WTC11 (cell line): ENCODE measurements at regions not wholly inside any gene's neighbourhood (a gene's known extent, or its start where the extent isn't known, plus 50 kb on each side); places are given as distances from the start of the nearest gene placed in this dataset.

Experiments
- ATAC-seq: fragments of 200-7000 bp; cut with Tn5 transposase; 2 replicates; pipeline ENCODE4 v1.10.0; 2021; ENCODE audit warnings: mild to moderate bottlenecking, moderate library complexity
- CTCF ChIA-PET: fragments of 300-600 bp; sonication (Branson Sonifier 250); formaldehyde crosslinking; loops from one replicate; lab custom pipeline; 2021; ENCODE audit warnings: antibody characterized with exemption; lab: Charles Lee
- POLR2A ChIA-PET: fragments of 350-600 bp; sonication (Branson Sonifier 250); formaldehyde crosslinking; loops from one replicate; lab custom pipeline; 2021; ENCODE audit warnings: antibody characterized with exemption; lab: Charles Lee
- DNase-seq: peaks from one replicate; pipeline ENCODE4 v3.0.0; 2021; ENCODE audit warnings: low spot score
- H3K27ac Mint-ChIP-seq: 2 replicates; pipeline ENCODE4 v1.8.0; 2021; ENCODE audit warnings: mixed read lengths
- H3K27me3 Mint-ChIP-seq: 2 replicates; pipeline ENCODE4 v1.8.0; 2021; ENCODE audit warnings: low read depth, mild to moderate bottlenecking, moderate library complexity, mixed read lengths
- H3K36me3 Mint-ChIP-seq: 2 replicates; pipeline ENCODE4 v1.8.0; 2021; ENCODE audit warnings: mixed read lengths
- H3K4me1 Mint-ChIP-seq: 2 replicates; pipeline ENCODE4 v1.8.0; 2022; ENCODE audit warnings: mixed read lengths
- H3K4me3 Mint-ChIP-seq: 2 replicates; pipeline ENCODE4 v1.8.0; 2021; ENCODE audit warnings: mild to moderate bottlenecking, moderate library complexity, mixed read lengths
- H3K9me3 Mint-ChIP-seq: 2 replicates; pipeline ENCODE4 v1.8.0; 2021; ENCODE audit warnings: mixed read lengths
- AFF4 ChIP-seq: sonication (generic); formaldehyde crosslinking; IDR thresholded peaks from 2 replicates; pipeline ENCODE4 v1.8.1; 2023; ENCODE audit warnings: mild to moderate bottlenecking, missing genetic modification reagents, borderline replicate concordance
- ARID4B ChIP-seq: sonication (generic); formaldehyde crosslinking; IDR thresholded peaks from 2 replicates; pipeline ENCODE4 v1.8.0; 2023; ENCODE audit warnings: missing genetic modification reagents, mild to moderate bottlenecking, borderline replicate concordance
- ATF2 ChIP-seq: sonication (generic); formaldehyde crosslinking; IDR thresholded peaks from 2 replicates; pipeline ENCODE4 v1.8.1; 2022; ENCODE audit warnings: low read depth, missing genetic modification reagents, borderline replicate concordance
- CTCF ChIP-seq: fragments of 200-600 bp; IDR thresholded peaks from 2 replicates; pipeline ENCODE4 v1.8.0; 2022; ENCODE audit warnings: antibody characterized with exemption
- ESRRA ChIP-seq: sonication (generic); formaldehyde crosslinking; IDR thresholded peaks from 2 replicates; pipeline ENCODE4 v1.8.1; 2022; ENCODE audit warnings: mild to moderate bottlenecking, missing genetic modification reagents, borderline replicate concordance
- IRF1 ChIP-seq: sonication (generic); formaldehyde crosslinking; IDR thresholded peaks from 2 replicates; pipeline ENCODE4 v1.8.0; 2023; ENCODE audit warnings: missing genetic modification reagents
- KAT7 ChIP-seq: sonication (generic); formaldehyde crosslinking; IDR thresholded peaks from 2 replicates; pipeline ENCODE4 v1.8.1; 2023; ENCODE audit warnings: missing genetic modification reagents, mild to moderate bottlenecking, borderline replicate concordance
- MYBL2 ChIP-seq: sonication (generic); formaldehyde crosslinking; IDR thresholded peaks from 2 replicates; pipeline ENCODE4 v1.8.1; 2023; ENCODE audit warnings: mild to moderate bottlenecking, moderate library complexity, missing genetic modification reagents
- NFATC4 ChIP-seq: fragments of 250-450 bp; sonication (Bioruptor Pico); IDR thresholded peaks from 2 replicates; pipeline ENCODE4 v1.9.0; 2021; ENCODE audit warnings: mild to moderate bottlenecking
- NFE2L1 ChIP-seq: sonication (generic); formaldehyde crosslinking; IDR thresholded peaks from 2 replicates; pipeline ENCODE4 v1.8.1; 2023; ENCODE audit warnings: missing genetic modification reagents
- NR1H2 ChIP-seq: sonication (generic); formaldehyde crosslinking; IDR thresholded peaks from 2 replicates; pipeline ENCODE4 v1.9.0; 2021; ENCODE audit warnings: mild to moderate bottlenecking, moderate library complexity, missing genetic modification reagents
- OVOL2 ChIP-seq: fragments of 250-450 bp; sonication (Bioruptor Pico); IDR thresholded peaks from 2 replicates; pipeline ENCODE4 v1.9.0; 2021; ENCODE audit warnings: mild to moderate bottlenecking, borderline replicate concordance
- USF2 ChIP-seq: sonication (generic); formaldehyde crosslinking; IDR thresholded peaks from 2 replicates; pipeline ENCODE4 v1.8.1; 2023; ENCODE audit warnings: mild to moderate bottlenecking, missing genetic modification reagents, moderate library complexity
- ZNF121 ChIP-seq: sonication (generic); formaldehyde crosslinking; IDR thresholded peaks from 2 replicates; pipeline ENCODE4 v1.8.0; 2023; ENCODE audit warnings: missing genetic modification reagents
- ZNF281 ChIP-seq: sonication (generic); formaldehyde crosslinking; IDR thresholded peaks from 2 replicates; pipeline ENCODE4 v1.8.0; 2023; ENCODE audit warnings: mild to moderate bottlenecking, missing genetic modification reagents
- ZNF423 ChIP-seq: fragments of 250-450 bp; sonication (Bioruptor Pico); IDR thresholded peaks from 2 replicates; pipeline ENCODE4 v2.1.2; 2022; ENCODE audit warnings: mild to moderate bottlenecking, moderate library complexity
- ZNF425 ChIP-seq: fragments of 250-450 bp; sonication (Bioruptor Pico); conservative IDR thresholded peaks from 2 replicates; pipeline ENCODE4 v1.9.0; 2021; ENCODE audit warnings: mild to moderate bottlenecking

- TF ChIP-seq AFF4 (CRISPR knock-in tag), result no peak
- TF ChIP-seq MYBL2, result no peak
- no peak for TF ChIP-seq ZNF425 (CRISPR knock-in tag)
- TF ChIP-seq ESRRA (CRISPR knock-in tag), result no peak
- no peak for TF ChIP-seq ZNF281 (CRISPR knock-in tag)
- no peak for TF ChIP-seq NFE2L1 (CRISPR knock-in tag)
Observed at GRCh38 chr3:105137911-105138310, 228.8 kb upstream of the ALCAM start (continued).

- ATAC-seq, result no peak
- no peak for DNase-seq
- no peaks in the 10 kb centered on the region for H3K36me3 Mint-ChIP-seq
- H3K9me3 Mint-ChIP-seq, result no peaks in the 10 kb centered on the region
- no peaks in the 10 kb centered on the region for H3K27me3 Mint-ChIP-seq
- ChIA-PET POLR2A (no interaction called here), CTCF (no interaction called here)
- no peak overlapping the region for H3K27ac Mint-ChIP-seq
- peaks cover 3% of the 10 kb centered on the region for H3K4me1 Mint-ChIP-seq
- no peak overlapping the region for H3K4me3 Mint-ChIP-seq
- TF ChIP-seq ARID4B (CRISPR knock-in tag) (no peak), CTCF (no peak), USF2 (CRISPR knock-in tag) (no peak), IRF1 (CRISPR knock-in tag) (no peak), OVOL2 (no peak), NR1H2 (CRISPR knock-in tag) (no peak), ATF2 (CRISPR knock-in tag) (no peak), KAT7 (CRISPR knock-in tag) (no peak), ZNF423 (CRISPR knock-in tag) (no peak), NFATC4 (no peak), ZNF121 (no peak)
Observed at GRCh38 chr3:105139881-105140560, 226.7 kb upstream of the ALCAM start.
